H1 (cell line): ENCODE measurements at regions not wholly inside any gene's neighbourhood (a gene's known extent, or its start where the extent isn't known, plus 50 kb on each side); places are given as distances from the start of the nearest gene placed in this dataset.

Experiments
- CTCF ChIA-PET: fragments of 300-600 bp; sonication (Branson Sonifier 250); formaldehyde crosslinking; loops from one replicate; lab custom pipeline; 2021; ENCODE audit not compliant: partially characterized antibody; lab: Charles Lee
- POLR2A ChIA-PET: fragments of 300-600 bp; sonication (Branson Sonifier 250); formaldehyde crosslinking; loops from one replicate; lab custom pipeline; 2021; ENCODE audit warnings: inconsistent platforms; ENCODE audit not compliant: partially characterized antibody; lab: Charles Lee
- DNase-seq, 2 experiments: peaks; one replicate each; pipeline versions ENCODE4 v3.0.0 to v3.0.0-alpha.2; 2010 to 2022; ENCODE audit warnings: low spot score in 2 of 2, low read depth in 1 of 2, mixed read lengths in 1 of 2
- FAIRE-seq: peaks from 2 replicates; lab custom pipeline; 2011; peaks lifted over from hg19 to GRCh38; lab: Jason Lieb, UNC
- H2AFZ ChIP-seq: 2 replicates; pipeline ENCODE4 v1.8.1; 2012; ENCODE audit warnings: low read length, inconsistent platforms
- H2AK5ac ChIP-seq: 2 replicates; pipeline ENCODE4 v1.6.1; 2013; ENCODE audit warnings: low read depth, low read length
- H2BK120ac ChIP-seq: replicated peaks from 2 replicates; pipeline ENCODE3; 2013; ENCODE audit warnings: low read depth, low read length, inconsistent platforms
- H2BK12ac ChIP-seq: 2 replicates; pipeline ENCODE4 v1.6.1; 2013; ENCODE audit warnings: low read depth, low read length
- H2BK15ac ChIP-seq: 2 replicates; pipeline ENCODE4 v1.6.1; 2013; ENCODE audit warnings: low read length
- H2BK20ac ChIP-seq: 2 replicates; pipeline ENCODE4 v1.6.1; 2013; ENCODE audit warnings: low read length
- H2BK5ac ChIP-seq: 2 replicates; pipeline ENCODE4 v1.6.1; 2013; ENCODE audit warnings: low read depth, low read length
- H3K14ac ChIP-seq: 2 replicates; pipeline ENCODE4 v1.6.1; 2013; ENCODE audit warnings: inconsistent platforms; ENCODE audit not compliant: insufficient read length
- H3K18ac ChIP-seq: 2 replicates; pipeline ENCODE4 v1.6.1; 2013; ENCODE audit warnings: low read length; ENCODE audit errors: extremely low read depth
- H3K23ac ChIP-seq: 2 replicates; pipeline ENCODE4 v1.6.1; 2013; ENCODE audit warnings: inconsistent platforms; ENCODE audit not compliant: insufficient read length
- H3K23me2 ChIP-seq: 2 replicates; pipeline ENCODE4 v1.6.1; 2013; ENCODE audit warnings: low read depth, low read length
- H3K27ac ChIP-seq: 2 replicates; pipeline ENCODE4 v1.6.1; 2011; ENCODE audit warnings: low read depth, low read length, inconsistent platforms
- H3K27me3 ChIP-seq, 4 experiments: replicated peaks in 1 of 4; 1 replicate in 1 of 4; 2 replicates in 3 of 4; pipeline versions ENCODE4 v1.6.1 to v1.8.1; 2011 to 2013; ENCODE audit warnings: low read length in 3 of 4, mild to moderate bottlenecking in 3 of 4, inconsistent platforms in 2 of 4, mixed read lengths in 2 of 4, moderate library complexity in 1 of 4; ENCODE audit not compliant: control insufficient read depth in 3 of 4, insufficient read depth in 3 of 4; ENCODE audit errors: extremely low read depth in 1 of 4
- H3K36me3 ChIP-seq, 4 experiments: 2 replicates each; pipeline versions ENCODE4 v1.6.1 to v1.8.1; 2011 to 2013; ENCODE audit warnings: mild to moderate bottlenecking in 4 of 4, low read length in 3 of 4, moderate library complexity in 2 of 4, control low read depth in 1 of 4, inconsistent platforms in 1 of 4; ENCODE audit not compliant: insufficient read depth in 4 of 4, control insufficient read depth in 2 of 4
- H3K4ac ChIP-seq: replicated peaks from 2 replicates; pipeline ENCODE3; 2013; ENCODE audit warnings: low read length, low read depth, mixed read lengths, inconsistent platforms; ENCODE audit not compliant: insufficient read length
- H3K4me1 ChIP-seq, 4 experiments: replicated peaks in 1 of 4; 1 replicate in 1 of 4; 2 replicates in 3 of 4; pipeline versions ENCODE4 v1.6.1 to v1.8.1; 2011 to 2013; ENCODE audit warnings: low read length in 3 of 4, inconsistent platforms in 2 of 4, mixed read lengths in 1 of 4; ENCODE audit not compliant: insufficient read depth in 4 of 4, control insufficient read depth in 3 of 4
- H3K4me2 ChIP-seq, 2 experiments: 2 replicates each; pipeline versions ENCODE4 v1.6.1 to v1.8.1; 2011 to 2013; ENCODE audit warnings: low read depth in 2 of 2, low read length in 2 of 2, control low read depth in 1 of 2, inconsistent platforms in 1 of 2, mild to moderate bottlenecking in 1 of 2; ENCODE audit not compliant: insufficient read depth in 1 of 2
- H3K4me3 ChIP-seq, 4 experiments: fragments of 200-600, 300-600 bp in 1 of 4; sonication (generic), shearing (Covaris generic), sonication (Bioruptor Twin) in 1 of 4; 2 replicates each; pipeline versions ENCODE4 v1.5.1 to v1.8.1; 2011 to 2016; ENCODE audit warnings: low read length in 4 of 4, low read depth in 3 of 4, control low read depth in 2 of 4, inconsistent platforms in 2 of 4, mild to moderate bottlenecking in 2 of 4, mixed read lengths in 1 of 4, moderate library complexity in 1 of 4; ENCODE audit not compliant: insufficient read depth in 2 of 4; ENCODE audit errors: extremely low read depth in 1 of 4
- H3K56ac ChIP-seq: replicated peaks from 2 replicates; pipeline ENCODE3; 2013; ENCODE audit warnings: low read depth, mild to moderate bottlenecking, mixed read lengths, low read length, inconsistent platforms; ENCODE audit not compliant: insufficient read length
- H3K79me1 ChIP-seq: 2 replicates; pipeline ENCODE4 v1.6.1; 2013; ENCODE audit warnings: low read depth, low read length, control low read depth
- H3K79me2 ChIP-seq, 2 experiments: 2 replicates each; pipeline versions ENCODE4 v1.6.1 to v1.8.1; 2012 to 2013; ENCODE audit warnings: low read length in 2 of 2, mild to moderate bottlenecking in 2 of 2, inconsistent platforms in 1 of 2; ENCODE audit not compliant: insufficient read depth in 2 of 2, control insufficient read depth in 1 of 2
- H3K9ac ChIP-seq, 4 experiments: replicated peaks in 1 of 4; 1 replicate in 1 of 4; 2 replicates in 3 of 4; pipeline versions ENCODE4 v1.6.1 to v1.8.1; 2011 to 2013; ENCODE audit warnings: low read depth in 3 of 4, low read length in 3 of 4, control low read depth in 2 of 4, mild to moderate bottlenecking in 2 of 4, moderate library complexity in 2 of 4, inconsistent platforms in 1 of 4; ENCODE audit errors: extremely low read depth in 1 of 4
- H3K9me3 ChIP-seq, 2 experiments: 2 replicates each; pipeline versions ENCODE4 v1.6.1 to v1.8.1; 2012 to 2013; ENCODE audit warnings: mild to moderate bottlenecking in 2 of 2, moderate library complexity in 2 of 2, control low read depth in 1 of 2, inconsistent platforms in 1 of 2, low read depth in 1 of 2, low read length in 1 of 2, mixed read lengths in 1 of 2; ENCODE audit not compliant: insufficient read depth in 2 of 2
- H4K20me1 ChIP-seq, 2 experiments: replicated peaks in 1 of 2; 2 replicates each; pipeline versions ENCODE3 to v1.8.1; 2011 to 2013; ENCODE audit warnings: inconsistent platforms in 2 of 2, low read length in 2 of 2, mild to moderate bottlenecking in 1 of 2; ENCODE audit not compliant: insufficient read depth in 2 of 2, control insufficient read depth in 1 of 2
- H4K5ac ChIP-seq: 2 replicates; pipeline ENCODE4 v1.6.1; 2013; ENCODE audit warnings: low read length, low read depth, mixed read lengths, inconsistent platforms; ENCODE audit not compliant: insufficient read length
- H4K8ac ChIP-seq: 2 replicates; pipeline ENCODE4 v1.8.0; 2013; ENCODE audit warnings: mild to moderate bottlenecking, moderate library complexity, low read length, inconsistent platforms; ENCODE audit not compliant: insufficient read depth; ENCODE audit errors: extremely low read depth
- H4K91ac ChIP-seq: replicated peaks from 2 replicates; pipeline ENCODE3; 2013; ENCODE audit warnings: low read length, mixed read lengths, inconsistent platforms; ENCODE audit not compliant: insufficient read length
- BACH1 ChIP-seq: IDR thresholded peaks from 2 replicates; pipeline ENCODE4 v1.6.1; 2012; ENCODE audit warnings: low read length, improper control_type of control experiment
- PHF8 ChIP-seq: fragments of 200-600 bp; sonication (generic); conservative IDR thresholded peaks from 2 replicates; pipeline ENCODE4 v1.7.1; 2012; ENCODE audit warnings: low read depth, mild to moderate bottlenecking, inconsistent platforms, low read length, moderate library complexity
- SP4 ChIP-seq: IDR thresholded peaks from 2 replicates; pipeline ENCODE4 v1.6.1; 2012; ENCODE audit warnings: low read length, inconsistent platforms
- TCF12 ChIP-seq: IDR thresholded peaks from 2 replicates; pipeline ENCODE4 v1.6.1; 2011; ENCODE audit warnings: low read depth, mild to moderate bottlenecking, low read length
- WGBS, 2 experiments: shearing (Covaris generic) in 1 of 2; methylation state at CpG; one replicate each; pipeline versions ENCODE4 v1.1.6 to v1.1.7; 2013 to 2015; ENCODE audit warnings: low lambda C conversion rate in 2 of 2, mixed read lengths in 2 of 2, inconsistent platforms in 1 of 2, low coverage in 1 of 2, missing lambda C conversion rate in 1 of 2; ENCODE audit not compliant: insufficient replicate concordance in 2 of 2, insufficient coverage in 1 of 2, insufficient read length in 1 of 2; ENCODE audit errors: extremely low coverage in 1 of 2, missing lambda C conversion rate in 1 of 2; 5-methylcytosine and 5-hydroxymethylcytosine counted together

DNA sequence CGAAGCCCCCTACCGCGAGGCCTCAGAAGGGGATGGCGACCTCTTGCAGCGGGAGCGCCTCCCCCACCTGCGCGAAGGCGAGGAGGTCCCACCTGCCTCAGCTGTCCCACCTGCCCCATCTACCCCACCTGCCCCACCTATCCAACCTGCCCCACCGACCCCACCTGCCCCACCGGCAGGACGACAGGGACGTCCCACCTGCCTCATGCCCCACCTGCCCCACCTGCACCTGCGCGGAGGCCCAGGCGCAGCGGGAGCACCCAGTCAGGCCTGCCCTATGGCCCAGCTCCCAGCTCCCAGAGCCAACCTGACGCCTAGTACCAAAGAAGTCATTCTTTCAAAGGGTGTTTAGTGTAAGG is 489.1 kb upstream of the SMIM21 start:
- ChIA-PET POLR2A (no interaction called here), CTCF (no interaction called here)
- Histone ChIP-seq H3K9me3 (no peaks in the 10 kb centered on the region), H3K27ac (no peak overlapping the region), H3K9ac (no peak overlapping the region), H3K79me1 (no peaks in the 10 kb centered on the region), H3K23me2 (peaks cover 2% of the 10 kb centered on the region; the same call in 1 of the 2 replicates), H2BK20ac (no peak overlapping the region), H3K4me1 (no peaks in the 10 kb centered on the region; a peak in 1 of 7 replicates), H2BK5ac (no peak overlapping the region), H4K91ac (no peak overlapping the region), H3K23ac (no peak overlapping the region), H4K20me1 (no peaks in the 10 kb centered on the region), H4K8ac (no peak overlapping the region; the same call in 1 of the 2 replicates), H3K79me2 (no peaks in the 10 kb centered on the region), H2AK5ac (no peak overlapping the region), H4K5ac (no peak overlapping the region), H3K14ac (no peak overlapping the region), H3K56ac (no peak overlapping the region), H3K27me3 (peaks cover 0 to 8% (median 5%) of the 10 kb centered on the region in 4 experiments; a peak in 3 of 7 replicates), H2AFZ (no peak overlapping the region), H3K4me3 (peak overlapping the region; percentile 40 to 66 (median 46); a peak in 5 of 8 replicates), H3K36me3 (no peaks in the 10 kb centered on the region), H3K18ac (no peak overlapping the region), H3K4ac (no peak overlapping the region), H2BK15ac (no peak overlapping the region), H3K4me2 (peak overlapping the region; percentile 60 to 87), H2BK12ac (no peak overlapping the region), H2BK120ac (no peak overlapping the region)
- 58% methylated on average over 7 of the region's 18 CpGs; no CpG with 5 or more reads in 1 of the 2 experiments for WGBS, 2 experiments
- TF ChIP-seq BACH1 (no peak), TCF12 (no peak), PHF8 (no peak), SP4 (no peak)
- DNase-seq (no peak), FAIRE-seq (no peak)
